Lung (tissue), 11 donors: ENCODE measurements at regions not wholly inside any gene's neighbourhood (a gene's known extent, or its start where the extent isn't known, plus 50 kb on each side); places are given as distances from the start of the nearest gene placed in this dataset.

Source experiments
- ATAC-seq: fragments of 200-7000 bp; cut with Tn5 transposase; one replicate; pipeline ENCODE4 v1.9.1; 2020; ENCODE audit warnings: moderate number of reproducible peaks; ENCODE audit not compliant: insufficient read depth, low FRiP score
- DNase-seq, 3 donors: peaks; one replicate each; pipeline ENCODE4 v3.0.0-alpha.2; 2013 to 2017
- H3K27ac ChIP-seq, 2 donors: one replicate each; pipeline ENCODE4 v1.5.1; 2013; ENCODE audit warnings: mild to moderate bottlenecking in 2 of 2, moderate library complexity in 2 of 2, control low read depth in 1 of 2, inconsistent platforms in 1 of 2, low read depth in 1 of 2, low read length in 1 of 2
- H3K27me3 ChIP-seq, 3 donors: one replicate each; pipeline ENCODE4 v1.5.1; 2013; ENCODE audit warnings: low read length in 2 of 3; ENCODE audit not compliant: control insufficient read depth in 3 of 3, insufficient read depth in 3 of 3
- H3K36me3 ChIP-seq, 4 donors: one replicate each; pipeline ENCODE4 v1.5.1; 2013; ENCODE audit warnings: low read length in 4 of 4, mild to moderate bottlenecking in 1 of 4, moderate library complexity in 1 of 4; ENCODE audit not compliant: control insufficient read depth in 4 of 4, insufficient read depth in 4 of 4
- H3K4me1 ChIP-seq, 5 donors: one replicate each; pipeline ENCODE4 v1.5.1; 2013; ENCODE audit warnings: low read length in 5 of 5, mild to moderate bottlenecking in 2 of 5, moderate library complexity in 1 of 5; ENCODE audit not compliant: control insufficient read depth in 5 of 5, insufficient read depth in 5 of 5
- H3K4me3 ChIP-seq: one replicate; pipeline ENCODE4 v1.5.1; 2013; ENCODE audit warnings: mild to moderate bottlenecking, control low read depth, moderate library complexity
- H3K9ac ChIP-seq, 2 donors: one replicate each; pipeline ENCODE4 v1.5.1; 2013; ENCODE audit warnings: low read length in 2 of 2, control low read depth in 1 of 2; ENCODE audit not compliant: insufficient read depth in 1 of 2
- H3K9me3 ChIP-seq, 4 donors: one replicate each; pipeline ENCODE4 v1.5.1; 2013; ENCODE audit warnings: low read length in 3 of 4, mild to moderate bottlenecking in 1 of 4, moderate library complexity in 1 of 4; ENCODE audit not compliant: control insufficient read depth in 4 of 4, insufficient read depth in 3 of 4
- WGBS, 2 donors: extraction: QIAGEN DNeasy Blood & Tissue Kit; methylation state at CpG; one replicate each; pipeline ENCODE4 v1.1.7; 2013; 5-methylcytosine and 5-hydroxymethylcytosine counted together
- TF ChIP-seq, protein P1 (sequence below): IDR thresholded peaks from 2 replicates; pipeline ENCODE4 v1.5.1; 2012; ENCODE audit warnings: mild to moderate bottlenecking; ENCODE audit errors: control extremely low read depth, extremely low read depth
- donor health status: control.
- donor health status: control.
- donor health status: Bipolar disorder and iron deficiency.
- donor health status: healthy.
- donor health status: DM: yes; HTN: yes; CAD: no.

DNA sequence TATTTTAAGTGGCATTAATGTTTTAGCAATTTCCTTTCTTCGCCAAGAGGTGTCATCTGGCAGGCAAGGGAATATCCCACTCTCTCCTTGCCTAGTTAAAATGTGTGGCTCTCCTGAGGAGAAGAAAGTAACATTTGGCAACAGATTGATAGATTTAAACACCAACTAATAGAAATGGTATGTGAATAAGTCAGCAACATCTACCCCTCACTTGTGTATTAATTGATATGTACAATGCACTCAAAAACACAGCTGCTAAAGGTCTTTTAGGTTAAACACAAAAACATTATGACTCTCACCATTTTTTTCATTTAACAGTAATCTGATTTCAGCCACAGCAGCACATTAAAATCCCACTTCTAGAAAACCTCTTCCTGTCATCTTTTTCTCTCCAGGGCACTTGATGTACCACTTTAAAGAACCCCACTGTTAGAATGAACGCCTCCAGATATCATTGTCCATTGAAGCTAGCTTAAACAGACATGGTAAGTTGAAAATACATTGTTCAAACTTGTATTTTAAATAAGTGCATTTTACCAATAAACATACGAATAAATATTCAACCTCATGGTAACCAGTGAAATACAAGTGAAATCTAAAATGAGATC, 151.7 kb downstream of the RPAP3 start:
- H3K9me3 ChIP-seq: peaks cover 0 to 8% (median 2%) of the 10 kb centered on the region in 4 donors
- WGBS, 2 donors: 72 to 90% methylated on average over 3 of the region's 3 CpGs
- no peak for ATAC-seq
- no peaks in the 10 kb centered on the region for H3K27me3 ChIP-seq
- no peaks in the 10 kb centered on the region for H3K36me3 ChIP-seq
- no peak overlapping the region for H3K9ac ChIP-seq
- no peak overlapping the region for H3K27ac ChIP-seq
- H3K4me1 ChIP-seq: no peaks in the 10 kb centered on the region
- TF ChIP-seq, protein P1, sequence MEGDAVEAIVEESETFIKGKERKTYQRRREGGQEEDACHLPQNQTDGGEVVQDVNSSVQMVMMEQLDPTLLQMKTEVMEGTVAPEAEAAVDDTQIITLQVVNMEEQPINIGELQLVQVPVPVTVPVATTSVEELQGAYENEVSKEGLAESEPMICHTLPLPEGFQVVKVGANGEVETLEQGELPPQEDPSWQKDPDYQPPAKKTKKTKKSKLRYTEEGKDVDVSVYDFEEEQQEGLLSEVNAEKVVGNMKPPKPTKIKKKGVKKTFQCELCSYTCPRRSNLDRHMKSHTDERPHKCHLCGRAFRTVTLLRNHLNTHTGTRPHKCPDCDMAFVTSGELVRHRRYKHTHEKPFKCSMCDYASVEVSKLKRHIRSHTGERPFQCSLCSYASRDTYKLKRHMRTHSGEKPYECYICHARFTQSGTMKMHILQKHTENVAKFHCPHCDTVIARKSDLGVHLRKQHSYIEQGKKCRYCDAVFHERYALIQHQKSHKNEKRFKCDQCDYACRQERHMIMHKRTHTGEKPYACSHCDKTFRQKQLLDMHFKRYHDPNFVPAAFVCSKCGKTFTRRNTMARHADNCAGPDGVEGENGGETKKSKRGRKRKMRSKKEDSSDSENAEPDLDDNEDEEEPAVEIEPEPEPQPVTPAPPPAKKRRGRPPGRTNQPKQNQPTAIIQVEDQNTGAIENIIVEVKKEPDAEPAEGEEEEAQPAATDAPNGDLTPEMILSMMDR: no peak
- DNase-seq: no peak
- no peak overlapping the region for H3K4me3 ChIP-seq

DNA sequence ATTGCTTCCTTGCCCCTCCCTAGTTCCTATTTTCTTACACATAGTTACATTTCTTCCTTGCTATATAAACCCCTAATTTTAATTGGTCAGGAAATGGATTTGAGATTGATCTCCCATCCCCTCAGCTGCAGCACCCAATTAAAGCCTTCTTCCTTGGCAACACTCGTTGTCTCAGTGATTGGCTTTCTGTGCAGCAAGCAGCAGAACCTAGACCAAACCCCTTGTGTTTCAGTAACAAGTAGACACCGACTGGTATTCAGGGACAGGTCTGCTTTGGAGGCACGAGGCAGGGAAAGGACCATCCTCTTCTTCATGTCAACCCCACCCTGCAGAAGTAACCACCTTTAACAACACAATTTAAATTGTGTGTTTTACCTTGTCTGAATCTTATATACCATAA, 152.6 kb downstream of the RPAP3 start:
- H3K4me3 ChIP-seq: no peak overlapping the region
- ATAC-seq: no peak
- TF ChIP-seq, protein P1: no peak
- peaks cover 0 to 8% (median 2%) of the 10 kb centered on the region in 4 donors for H3K9me3 ChIP-seq
- no peak overlapping the region for H3K9ac ChIP-seq
- 82 to 90% methylated on average over 3 of the region's 3 CpGs for WGBS, 2 donors
- DNase-seq: no peak
- no peak overlapping the region for H3K27ac ChIP-seq
- no peaks in the 10 kb centered on the region for H3K27me3 ChIP-seq
- H3K4me1 ChIP-seq: no peaks in the 10 kb centered on the region
- no peaks in the 10 kb centered on the region for H3K36me3 ChIP-seq

DNA sequence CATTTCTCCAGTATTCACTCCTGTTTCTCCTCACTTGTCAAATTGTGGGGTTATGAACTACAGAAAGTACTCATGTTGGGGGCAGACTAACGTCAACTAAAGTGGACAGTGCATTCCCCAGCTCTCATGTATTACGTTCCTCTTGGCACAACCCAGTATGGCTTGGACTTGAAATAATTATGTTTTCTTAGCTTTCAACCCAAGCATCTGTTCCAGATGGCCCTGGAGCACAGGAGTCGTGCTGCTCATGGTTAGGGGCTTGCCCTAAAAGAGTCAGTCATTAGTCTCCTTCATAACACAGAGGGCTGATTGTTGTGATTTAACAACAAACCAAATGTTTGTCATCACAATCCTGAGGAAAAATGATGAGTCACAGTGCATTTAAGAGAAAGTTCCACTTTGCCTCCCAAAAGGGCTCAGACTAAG, 154.4 kb downstream of the RPAP3 start:
- DNase-seq: peak in 2 of 3 donors; percentile 4 to 14
- H3K27ac ChIP-seq: no peak overlapping the region
- TF ChIP-seq, protein P1: no peak
- ATAC-seq: no peak
- H3K9me3 ChIP-seq: peaks cover 0 to 8% (median 2%) of the 10 kb centered on the region in 4 donors
- 72 to 87% methylated on average over 3 of the region's 3 CpGs for WGBS, 2 donors
- H3K4me1 ChIP-seq: no peaks in the 10 kb centered on the region
- no peaks in the 10 kb centered on the region for H3K27me3 ChIP-seq
- no peak overlapping the region for H3K9ac ChIP-seq
- H3K36me3 ChIP-seq: no peaks in the 10 kb centered on the region
- no peak overlapping the region for H3K4me3 ChIP-seq

DNA sequence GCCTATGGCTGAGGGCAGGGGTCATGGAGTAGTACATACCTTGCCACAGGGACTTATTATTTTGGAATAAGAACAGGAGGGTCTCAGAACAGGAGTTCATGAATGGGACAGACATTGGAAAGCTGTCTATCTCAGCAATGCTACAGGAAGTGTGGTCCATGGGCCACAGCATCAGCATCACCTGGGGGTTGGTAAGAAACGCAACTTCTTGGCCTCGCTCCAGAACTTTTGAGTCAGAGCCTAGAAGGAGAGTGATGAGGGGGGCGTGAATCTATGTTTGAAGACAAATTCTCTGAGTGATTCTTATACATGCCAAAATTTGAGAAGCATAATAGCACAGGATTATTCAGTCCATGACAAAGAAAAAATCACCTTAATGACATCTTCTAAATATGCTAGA, 156.6 kb downstream of the RPAP3 start:
- H3K9me3 ChIP-seq: peaks cover 0 to 8% (median 2%) of the 10 kb centered on the region in 4 donors
- H3K9ac ChIP-seq: no peak overlapping the region
- H3K4me3 ChIP-seq: no peak overlapping the region
- 86 to 92% methylated on average over 3 of the region's 3 CpGs for WGBS, 2 donors
- no peak for DNase-seq
- H3K27ac ChIP-seq: no peak overlapping the region
- H3K36me3 ChIP-seq: no peaks in the 10 kb centered on the region
- ATAC-seq: no peak
- H3K27me3 ChIP-seq: no peaks in the 10 kb centered on the region
- TF ChIP-seq, protein P1: no peak
- H3K4me1 ChIP-seq: no peaks in the 10 kb centered on the region
